Colonic mucosa (tissue), 4 donors: ENCODE measurements at regions not wholly inside any gene's neighbourhood (a gene's known extent, or its start where the extent isn't known, plus 50 kb on each side); places are given as distances from the start of the nearest gene placed in this dataset.

Experiments used
- DNase-seq: peaks from one replicate; pipeline ENCODE4 v3.0.0-alpha.2; 2020
- H3K27ac ChIP-seq: fragments of 200-600 bp; one replicate; pipeline ENCODE4 v1.8.0; 2021
- H3K27me3 ChIP-seq: fragments of 200-600 bp; one replicate; pipeline ENCODE4 v1.8.0; 2021
- H3K36me3 ChIP-seq: fragments of 200-600 bp; one replicate; pipeline ENCODE4 v1.8.0; 2021
- H3K4me1 ChIP-seq: fragments of 200-600 bp; one replicate; pipeline ENCODE4 v1.8.0; 2021; ENCODE audit warnings: mild to moderate bottlenecking
- H3K4me3 ChIP-seq: fragments of 200-600 bp; one replicate; pipeline ENCODE4 v1.8.0; 2021
- H3K9ac ChIP-seq, 2 donors: one replicate each; pipeline ENCODE4 v1.7.0; 2013; ENCODE audit warnings: control low read depth in 2 of 2, low read depth in 2 of 2, low read length in 2 of 2
- H3K9me3 ChIP-seq: fragments of 200-600 bp; one replicate; pipeline ENCODE4 v1.8.0; 2021
- intact Hi-C: fragments of 100-400 bp; cut with DNase I; formaldehyde crosslinking; loops from one replicate; pipeline ENCODE4 v1.14.1; 2022
- TF ChIP-seq, protein P1 (sequence below): fragments of 200-600 bp; IDR thresholded peaks from one replicate; pipeline ENCODE4 v1.8.0; 2022; ENCODE audit warnings: antibody characterized with exemption, mild to moderate bottlenecking
- donor health status: healthy.
- donor health status: DM: no; HTN: no; CAD: no.
- donor health status: DM: no; HTN: no; CAD: no.

DNA sequence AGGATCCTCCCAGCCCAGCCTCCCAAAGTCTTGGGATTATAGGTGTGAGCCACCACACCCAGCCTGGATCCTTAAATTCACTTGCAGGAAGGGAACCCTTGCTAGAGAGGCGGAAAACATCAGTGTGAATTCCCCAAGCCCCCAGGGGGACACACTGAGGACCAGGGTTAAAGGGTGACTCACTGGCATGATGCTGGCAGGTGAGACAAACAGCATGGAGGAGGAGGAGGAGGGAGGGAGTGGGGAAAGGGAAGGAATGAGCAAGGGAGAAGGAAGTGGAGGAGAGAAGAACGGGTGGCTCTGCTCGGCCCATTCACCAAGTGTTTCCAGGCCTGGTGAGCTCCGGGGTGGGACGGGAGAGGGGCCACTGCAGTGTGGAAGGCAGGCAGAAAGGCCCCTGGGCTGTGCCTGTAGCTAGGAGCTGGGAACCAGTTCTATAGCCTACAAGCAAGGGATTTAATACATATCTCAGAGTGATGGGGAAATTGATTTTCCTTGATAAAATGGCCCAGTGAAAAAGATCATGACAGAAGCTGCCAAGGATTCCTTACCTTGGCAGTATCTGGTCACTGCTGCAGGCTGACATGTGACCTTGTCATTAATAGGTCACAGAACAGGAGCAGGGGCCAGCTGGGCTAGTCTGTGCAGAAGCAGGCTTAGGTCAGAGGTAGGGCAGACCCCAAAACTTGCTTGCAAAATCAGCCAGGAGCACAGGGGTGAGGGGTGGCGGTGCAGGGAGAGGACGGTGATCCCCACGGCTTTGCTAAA is 370.2 kb downstream of the SHANK2 start:
- TF ChIP-seq, protein P1, sequence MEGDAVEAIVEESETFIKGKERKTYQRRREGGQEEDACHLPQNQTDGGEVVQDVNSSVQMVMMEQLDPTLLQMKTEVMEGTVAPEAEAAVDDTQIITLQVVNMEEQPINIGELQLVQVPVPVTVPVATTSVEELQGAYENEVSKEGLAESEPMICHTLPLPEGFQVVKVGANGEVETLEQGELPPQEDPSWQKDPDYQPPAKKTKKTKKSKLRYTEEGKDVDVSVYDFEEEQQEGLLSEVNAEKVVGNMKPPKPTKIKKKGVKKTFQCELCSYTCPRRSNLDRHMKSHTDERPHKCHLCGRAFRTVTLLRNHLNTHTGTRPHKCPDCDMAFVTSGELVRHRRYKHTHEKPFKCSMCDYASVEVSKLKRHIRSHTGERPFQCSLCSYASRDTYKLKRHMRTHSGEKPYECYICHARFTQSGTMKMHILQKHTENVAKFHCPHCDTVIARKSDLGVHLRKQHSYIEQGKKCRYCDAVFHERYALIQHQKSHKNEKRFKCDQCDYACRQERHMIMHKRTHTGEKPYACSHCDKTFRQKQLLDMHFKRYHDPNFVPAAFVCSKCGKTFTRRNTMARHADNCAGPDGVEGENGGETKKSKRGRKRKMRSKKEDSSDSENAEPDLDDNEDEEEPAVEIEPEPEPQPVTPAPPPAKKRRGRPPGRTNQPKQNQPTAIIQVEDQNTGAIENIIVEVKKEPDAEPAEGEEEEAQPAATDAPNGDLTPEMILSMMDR: no peak
- Histone ChIP-seq H3K36me3 (no peaks in the 10 kb centered on the region), H3K9me3 (no peaks in the 10 kb centered on the region), H3K27me3 (no peaks in the 10 kb centered on the region), H3K27ac (no peak overlapping the region), H3K9ac (no peak overlapping the region), H3K4me1 (no peaks in the 10 kb centered on the region), H3K4me3 (no peak overlapping the region)
- DNase-seq: no peak
- intact Hi-C loops: no loop called here

DNA sequence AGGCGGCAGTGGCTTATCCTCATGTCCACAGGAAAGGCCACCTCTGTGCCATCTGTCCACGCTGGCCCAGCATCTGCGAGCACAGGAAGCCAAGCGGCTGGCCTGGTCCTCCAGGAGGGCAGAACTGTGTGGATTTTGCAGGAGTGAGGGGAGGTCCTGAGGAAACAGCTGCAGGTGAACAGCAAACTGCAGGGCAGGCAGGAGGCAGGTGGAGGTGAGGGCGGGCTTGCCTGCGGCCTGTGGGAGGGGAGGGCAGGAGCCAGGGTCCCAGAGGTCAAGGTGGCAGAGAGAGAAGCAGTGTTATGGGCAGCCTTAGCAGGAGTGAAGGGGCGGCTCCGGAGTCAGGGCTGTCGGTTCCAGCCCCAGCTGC is 369.7 kb downstream of the SHANK2 start:
- no peaks in the 10 kb centered on the region for H3K36me3 ChIP-seq
- no peak for DNase-seq
- intact Hi-C loops: no loop called here
- H3K27me3 ChIP-seq: no peaks in the 10 kb centered on the region
- H3K4me3 ChIP-seq: no peak overlapping the region
- no peak overlapping the region for H3K9ac ChIP-seq
- H3K9me3 ChIP-seq: no peaks in the 10 kb centered on the region
- no peaks in the 10 kb centered on the region for H3K4me1 ChIP-seq
- no peak overlapping the region for H3K27ac ChIP-seq
- TF ChIP-seq, protein P1: no peak

DNA sequence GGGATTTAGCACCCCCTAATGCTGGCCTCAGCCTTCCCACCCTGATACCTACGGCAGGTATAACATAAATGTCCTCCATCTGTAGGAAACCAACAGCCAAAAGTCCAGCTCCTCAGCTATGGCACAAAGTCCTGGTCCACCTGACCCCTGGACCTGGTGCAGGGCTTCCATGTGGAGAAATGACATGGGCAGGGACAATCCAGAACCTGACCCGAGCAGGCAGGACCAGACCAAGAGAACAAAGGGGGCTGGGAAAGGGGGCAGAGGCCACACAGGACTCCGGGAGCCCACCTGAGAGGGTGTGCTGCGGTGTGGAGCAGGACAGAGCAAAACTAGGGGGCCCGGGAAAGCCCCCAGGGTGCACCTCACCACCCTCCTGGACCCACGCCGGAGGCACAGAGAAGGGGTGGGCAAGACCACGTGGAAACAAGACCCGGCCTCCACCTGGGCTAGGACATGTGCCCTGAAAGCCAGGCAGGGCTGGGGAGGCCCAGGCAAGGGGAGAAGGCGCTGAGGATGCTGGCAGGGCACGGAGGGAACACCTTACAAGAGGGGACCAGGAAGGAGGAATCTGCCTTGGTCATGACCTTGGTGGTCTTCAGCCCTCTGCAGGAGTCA is 368.9 kb downstream of the SHANK2 start:
- Histone ChIP-seq H3K9me3 (no peaks in the 10 kb centered on the region), H3K27ac (no peak overlapping the region), H3K9ac (no peak overlapping the region), H3K4me3 (no peak overlapping the region), H3K4me1 (no peaks in the 10 kb centered on the region), H3K27me3 (no peaks in the 10 kb centered on the region), H3K36me3 (no peaks in the 10 kb centered on the region)
- no peak for DNase-seq
- intact Hi-C loops: no loop called here
- TF ChIP-seq, protein P1: no peak

DNA sequence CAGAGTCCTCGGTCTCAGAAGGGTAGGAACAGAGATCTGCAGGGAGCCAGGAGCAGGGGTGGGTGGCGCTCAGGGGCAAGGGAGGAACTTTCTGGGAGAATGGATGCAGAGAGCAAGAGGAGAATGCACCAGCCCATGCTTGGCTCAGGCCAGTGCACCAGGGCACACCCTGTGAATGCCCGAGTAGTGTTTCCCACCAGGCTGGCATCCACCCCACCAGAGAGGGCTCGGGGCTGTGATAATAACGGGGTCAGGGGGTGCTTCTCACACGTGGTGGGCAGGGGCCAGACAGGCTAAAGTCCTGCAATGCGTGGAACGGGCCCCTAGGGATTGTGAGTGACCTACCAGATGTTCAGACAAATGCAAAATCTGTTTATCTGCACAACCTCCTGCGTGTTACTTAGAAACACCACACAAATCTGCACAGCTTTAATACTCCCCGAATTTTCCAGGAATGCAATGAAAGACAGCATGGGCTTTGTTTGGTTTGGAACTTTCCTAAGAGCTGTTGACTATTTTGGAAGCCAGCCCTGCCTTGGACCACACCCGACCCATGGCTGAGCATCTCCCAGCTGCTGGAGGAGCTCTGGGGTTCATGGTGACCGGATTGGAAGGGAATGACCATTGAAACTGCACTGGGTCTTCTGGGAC is 368.3 kb downstream of the SHANK2 start:
- H3K4me1 ChIP-seq: no peaks in the 10 kb centered on the region
- no peak overlapping the region for H3K9ac ChIP-seq
- H3K27ac ChIP-seq: no peak overlapping the region
- no peak overlapping the region for H3K4me3 ChIP-seq
- intact Hi-C loops: no loop called here
- H3K27me3 ChIP-seq: no peaks in the 10 kb centered on the region
- TF ChIP-seq, protein P1: no peak
- no peaks in the 10 kb centered on the region for H3K36me3 ChIP-seq
- no peak for DNase-seq
- H3K9me3 ChIP-seq: no peaks in the 10 kb centered on the region

DNA sequence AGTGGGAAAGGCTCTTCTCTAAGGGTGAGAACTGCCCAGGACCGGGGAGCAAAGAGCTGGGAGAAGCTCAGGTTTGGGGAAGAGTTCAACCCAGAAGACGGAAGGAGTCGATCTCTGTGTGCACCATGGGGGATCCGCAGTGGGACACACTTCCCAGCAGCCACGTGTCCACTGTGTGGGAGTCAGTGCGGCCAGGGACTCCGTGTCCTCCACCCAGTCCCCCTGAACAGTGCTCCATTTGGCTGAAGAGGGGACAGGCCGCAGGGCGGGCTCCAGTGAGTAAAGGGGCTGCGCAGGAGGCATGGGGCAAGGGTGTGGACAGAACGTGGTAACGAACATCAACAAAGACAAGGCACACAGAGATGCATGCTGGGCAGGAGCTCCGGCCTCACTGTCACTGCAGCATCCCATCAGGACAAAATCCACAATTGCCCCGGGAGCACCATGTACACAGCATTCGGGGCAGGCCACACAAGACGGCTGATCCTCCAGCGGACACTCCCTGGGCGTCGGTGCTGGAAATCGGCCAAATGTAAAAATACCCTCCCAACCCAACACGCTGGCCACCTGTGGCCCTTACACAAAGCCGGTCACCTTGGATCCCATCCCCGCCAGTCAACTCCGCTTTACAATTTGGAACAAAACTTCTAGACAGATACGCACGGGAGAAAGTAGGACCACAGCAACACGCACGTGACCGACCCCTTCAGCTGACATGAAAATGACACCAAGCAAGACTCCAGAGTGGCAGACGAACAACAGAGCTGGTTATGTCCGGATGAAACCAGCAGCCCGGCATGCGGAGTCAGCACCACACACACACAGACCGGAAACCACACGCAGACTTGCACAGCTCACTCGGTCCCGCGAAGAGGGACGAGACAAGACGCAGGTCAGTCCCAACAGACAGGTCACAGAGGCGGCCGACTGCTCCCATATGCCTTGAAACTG is 366.8 kb downstream of the SHANK2 start:
- Histone ChIP-seq H3K27ac (no peak overlapping the region), H3K9me3 (no peaks in the 10 kb centered on the region), H3K4me1 (no peaks in the 10 kb centered on the region), H3K9ac (no peak overlapping the region), H3K4me3 (no peak overlapping the region), H3K27me3 (no peaks in the 10 kb centered on the region), H3K36me3 (no peaks in the 10 kb centered on the region)
- TF ChIP-seq, protein P1: no peak
- intact Hi-C loops: no loop called here
- no peak for DNase-seq
